ENCODE measurements at regions not wholly inside any gene's neighbourhood (a gene's known extent, or its start where the extent isn't known, plus 50 kb on each side); places are given as distances from the start of the nearest gene placed in this dataset.

DNA sequence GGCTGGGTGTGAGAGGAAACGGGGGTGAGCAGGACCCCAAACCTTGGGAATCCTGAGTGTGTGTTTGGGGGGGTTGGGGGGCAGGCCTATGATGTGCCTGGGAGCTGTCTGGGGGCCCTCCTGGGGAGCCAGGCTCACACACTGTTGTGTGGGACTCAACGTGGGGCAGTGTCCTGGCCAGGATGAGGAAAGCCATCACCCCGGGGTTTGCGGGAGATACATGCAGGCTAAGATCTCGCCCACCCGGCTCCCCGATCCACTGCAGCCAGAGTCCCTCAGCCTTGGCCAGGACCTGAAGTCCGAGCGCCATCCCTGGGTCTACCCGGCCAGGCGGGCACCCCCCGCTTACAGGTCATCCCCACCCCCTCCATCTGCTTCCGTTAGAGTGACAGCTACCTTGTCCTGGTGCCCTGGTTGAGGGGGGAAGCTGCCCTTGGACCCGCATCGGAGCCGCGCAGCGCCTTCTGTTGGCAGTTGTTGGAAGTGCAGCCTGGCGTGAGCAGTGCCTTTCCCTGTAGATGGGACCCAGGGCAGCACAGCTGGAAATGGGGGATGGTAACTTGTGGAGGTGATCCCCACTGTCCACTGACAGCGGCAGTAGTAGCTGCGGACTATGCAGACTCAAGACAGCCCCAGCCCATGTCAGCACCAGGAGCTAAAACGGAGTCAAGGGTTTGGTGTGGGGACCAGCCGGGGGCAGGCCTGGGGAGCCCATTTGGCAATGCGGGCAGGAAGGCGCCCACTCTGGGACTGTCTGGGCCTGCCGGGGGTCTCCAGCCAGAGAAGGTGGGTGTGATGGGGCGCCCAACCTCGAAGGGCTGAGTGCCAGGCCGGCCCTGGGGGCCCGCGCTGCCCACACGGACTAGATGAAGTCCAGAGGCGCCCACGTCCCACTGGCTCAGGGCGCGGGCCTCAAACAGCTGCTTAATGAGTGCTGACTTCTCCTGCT is 885.6 kb upstream of the ZNF722 start:
- DNase-seq, result no peak
- Histone ChIP-seq H3K4me1 (no peaks in the 10 kb centered on the region), H3K4me3 (no peak overlapping the region), H3K27ac (no peak overlapping the region), H3K36me3 (ENCODE audit: insufficient read depth in 1 of 2, low read depth in 1 of 2) (no peaks in the 10 kb centered on the region), H3K9me3 (no peaks in the 10 kb centered on the region), H3K27me3 (ENCODE audit: insufficient read depth in 3 of 3, low read length in 2 of 3) (no peaks in the 10 kb centered on the region)
- intact Hi-C loops (cut with DNase I), result no loop called here
- 86 to 87% (median 87%) methylated on average over 35 to 36 of the region's 36 CpGs for WGBS, 3 donors
- TF ChIP-seq, protein P1, sequence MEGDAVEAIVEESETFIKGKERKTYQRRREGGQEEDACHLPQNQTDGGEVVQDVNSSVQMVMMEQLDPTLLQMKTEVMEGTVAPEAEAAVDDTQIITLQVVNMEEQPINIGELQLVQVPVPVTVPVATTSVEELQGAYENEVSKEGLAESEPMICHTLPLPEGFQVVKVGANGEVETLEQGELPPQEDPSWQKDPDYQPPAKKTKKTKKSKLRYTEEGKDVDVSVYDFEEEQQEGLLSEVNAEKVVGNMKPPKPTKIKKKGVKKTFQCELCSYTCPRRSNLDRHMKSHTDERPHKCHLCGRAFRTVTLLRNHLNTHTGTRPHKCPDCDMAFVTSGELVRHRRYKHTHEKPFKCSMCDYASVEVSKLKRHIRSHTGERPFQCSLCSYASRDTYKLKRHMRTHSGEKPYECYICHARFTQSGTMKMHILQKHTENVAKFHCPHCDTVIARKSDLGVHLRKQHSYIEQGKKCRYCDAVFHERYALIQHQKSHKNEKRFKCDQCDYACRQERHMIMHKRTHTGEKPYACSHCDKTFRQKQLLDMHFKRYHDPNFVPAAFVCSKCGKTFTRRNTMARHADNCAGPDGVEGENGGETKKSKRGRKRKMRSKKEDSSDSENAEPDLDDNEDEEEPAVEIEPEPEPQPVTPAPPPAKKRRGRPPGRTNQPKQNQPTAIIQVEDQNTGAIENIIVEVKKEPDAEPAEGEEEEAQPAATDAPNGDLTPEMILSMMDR (IDR thresholded peaks at IDR 0.05), result no peak
- ATAC-seq, result no peak

DNA sequence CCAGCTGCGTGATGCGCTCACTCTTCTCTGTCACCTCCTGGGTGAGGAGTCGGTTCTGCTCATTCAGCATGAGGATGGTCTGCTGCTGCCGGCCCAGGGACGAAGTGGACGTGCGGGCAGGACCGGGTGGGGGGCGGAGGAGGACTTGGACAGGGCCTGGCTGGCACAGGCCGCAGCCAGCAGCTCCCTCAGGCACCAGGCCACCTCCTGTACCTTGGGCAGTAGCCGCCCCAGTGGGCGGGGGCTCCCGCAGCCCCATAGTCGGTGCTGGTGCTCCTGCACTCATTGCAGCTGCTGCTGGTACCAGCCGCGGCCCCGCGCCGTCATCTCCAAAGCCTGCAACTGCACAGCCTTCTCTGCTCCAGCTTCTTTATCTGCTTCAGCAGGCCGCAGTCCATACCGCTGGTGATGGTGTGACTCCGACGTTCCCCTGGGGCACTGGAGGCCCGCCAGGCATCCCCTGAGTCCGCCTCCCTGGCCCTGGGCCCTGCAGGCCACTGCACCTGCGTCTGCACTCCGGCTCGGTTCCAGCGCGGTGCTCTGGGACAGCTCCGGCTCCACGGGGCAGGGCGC is 884.9 kb upstream of the ZNF722 start:
- TF ChIP-seq, protein P1 (IDR thresholded peaks at IDR 0.05), result no peak
- Histone ChIP-seq H3K9me3 (no peaks in the 10 kb centered on the region), H3K36me3 (ENCODE audit: insufficient read depth in 1 of 2, low read depth in 1 of 2) (no peaks in the 10 kb centered on the region), H3K27me3 (ENCODE audit: insufficient read depth in 3 of 3, low read length in 2 of 3) (no peaks in the 10 kb centered on the region), H3K27ac (no peak overlapping the region), H3K4me1 (no peaks in the 10 kb centered on the region), H3K4me3 (no peak overlapping the region)
- WGBS, 3 donors, result 73 to 75% (median 74%) methylated on average over 28 to 33 of the region's 33 CpGs
- intact Hi-C loops (cut with DNase I), result no loop called here
- ATAC-seq (no peak), DNase-seq (no peak)

DNA sequence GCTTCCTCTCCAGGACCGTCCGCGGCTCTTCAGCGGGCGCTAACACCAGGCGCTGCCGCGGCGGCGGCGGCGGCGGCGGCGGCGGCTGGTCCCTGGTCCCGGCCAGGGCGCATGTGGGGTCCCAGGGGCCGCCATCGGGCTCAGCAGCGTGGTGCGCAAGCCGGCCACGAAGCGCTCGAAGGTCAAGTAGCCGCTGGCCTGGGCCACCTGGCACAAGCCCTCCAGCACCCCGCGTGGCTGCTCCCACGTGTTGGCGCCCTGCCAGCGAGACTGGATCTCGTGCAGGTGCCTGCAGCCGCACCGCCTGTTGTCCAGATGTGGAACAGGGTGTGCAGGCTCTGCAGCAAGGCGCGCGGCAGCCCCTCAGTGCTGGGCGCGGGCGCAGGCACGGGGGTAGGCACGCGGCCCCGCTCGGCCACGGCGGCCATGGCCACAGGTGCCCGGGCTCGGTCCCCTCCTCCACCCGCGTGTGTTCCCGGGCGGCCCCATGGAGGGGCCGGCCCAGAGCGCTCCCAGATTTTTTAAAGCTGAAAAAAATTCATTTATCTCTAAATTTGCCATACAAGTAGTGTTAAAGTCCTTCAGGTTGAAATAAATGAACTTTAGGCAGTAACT is 884.2 kb upstream of the ZNF722 start:
- DNase-seq, result no peak
- H3K9me3 ChIP-seq, result no peaks in the 10 kb centered on the region
- TF ChIP-seq, protein P1 (IDR thresholded peaks at IDR 0.05), result no peak
- no peaks in the 10 kb centered on the region for H3K4me1 ChIP-seq
- no peak overlapping the region for H3K27ac ChIP-seq
- intact Hi-C loops (cut with DNase I), result no loop called here
- H3K4me3 ChIP-seq, result no peak overlapping the region
- H3K27me3 ChIP-seq (ENCODE audit: insufficient read depth in 3 of 3, low read length in 2 of 3), result no peaks in the 10 kb centered on the region
- H3K36me3 ChIP-seq (ENCODE audit: insufficient read depth in 1 of 2, low read depth in 1 of 2), result no peaks in the 10 kb centered on the region
- ATAC-seq, result no peak
- WGBS, 3 donors, result 64 to 75% (median 69%) methylated on average over 44 to 56 of the region's 56 CpGs

Measured in psoas muscle (tissue), 7 donors.